ENCODE measurements at regions not wholly inside any gene's neighbourhood (a gene's known extent, or its start where the extent isn't known, plus 50 kb on each side); places are given as distances from the start of the nearest gene placed in this dataset.

- Histone ChIP-seq H3K4me1 (ENCODE audit: control insufficient read depth, insufficient read depth, low read length) (no peaks in the 10 kb centered on the region), H3K27ac (ENCODE audit: low read depth, low read length) (no peak overlapping the region), H3K9ac (ENCODE audit: extremely low read depth, low read length, poor library complexity, severe bottlenecking) (no peak overlapping the region), H3K4me3 (ENCODE audit: low read length) (no peak overlapping the region), H3K27me3 (ENCODE audit: control insufficient read depth, insufficient read depth, low read length, poor library complexity, severe bottlenecking) (no peaks in the 10 kb centered on the region), H3K9me3 (ENCODE audit: control insufficient read depth, low read length) (no peaks in the 10 kb centered on the region), H3K36me3 (ENCODE audit: control insufficient read depth, insufficient read depth, low read length) (no peaks in the 10 kb centered on the region)
- DNase-seq: no peak
- 97 to 100% methylated on average over 2 to 4 of the region's 4 CpGs for WGBS, 2 experiments (ENCODE audit: insufficient coverage in 1 of 2, insufficient read length in 1 of 2)
- Mint-ChIP-seq H3K4me3 (no peak overlapping the region), H3K36me3 (ENCODE audit: low read depth) (no peaks in the 10 kb centered on the region), H3K9me3 (no peaks in the 10 kb centered on the region), H3K27me3 (ENCODE audit: insufficient read depth) (no peaks in the 10 kb centered on the region), H3K27ac (no peak overlapping the region), H3K4me1 (peaks cover 12% of the 10 kb centered on the region)
- no peak for TF ChIP-seq CTCF (conservative IDR thresholded peaks at IDR 0.05)
Observed at GRCh38 chr11:127620671-127621070, 620.1 kb upstream of the KIRREL3 start.

GRCh38 chr11:127619946-127620345 is 619.4 kb upstream of the KIRREL3 start:
- no peaks in the 10 kb centered on the region for H3K36me3 Mint-ChIP-seq (ENCODE audit: low read depth)
- no peaks in the 10 kb centered on the region for H3K4me1 ChIP-seq (ENCODE audit: control insufficient read depth, insufficient read depth, low read length)
- no peaks in the 10 kb centered on the region for H3K36me3 ChIP-seq (ENCODE audit: control insufficient read depth, insufficient read depth, low read length)
- H3K9ac ChIP-seq (ENCODE audit: extremely low read depth, low read length, poor library complexity, severe bottlenecking): no peak overlapping the region
- no peak for TF ChIP-seq CTCF (conservative IDR thresholded peaks at IDR 0.05)
- H3K4me1 Mint-ChIP-seq: peaks cover 10% of the 10 kb centered on the region
- no peaks in the 10 kb centered on the region for H3K9me3 Mint-ChIP-seq
- 80 to 92% methylated on average over 4 to 5 of the region's 5 CpGs for WGBS, 2 experiments (ENCODE audit: insufficient coverage in 1 of 2, insufficient read length in 1 of 2)
- no peak overlapping the region for H3K27ac Mint-ChIP-seq
- DNase-seq: no peak
- H3K4me3 ChIP-seq (ENCODE audit: low read length): no peak overlapping the region
- no peak overlapping the region for H3K4me3 Mint-ChIP-seq
- no peaks in the 10 kb centered on the region for H3K27me3 Mint-ChIP-seq (ENCODE audit: insufficient read depth)
- no peaks in the 10 kb centered on the region for H3K9me3 ChIP-seq (ENCODE audit: control insufficient read depth, low read length)
- H3K27me3 ChIP-seq (ENCODE audit: control insufficient read depth, insufficient read depth, low read length, poor library complexity, severe bottlenecking): no peaks in the 10 kb centered on the region
- no peak overlapping the region for H3K27ac ChIP-seq (ENCODE audit: low read depth, low read length)

GRCh38 chr11:127618721-127619120 is 618.2 kb upstream of the KIRREL3 start:
- Mint-ChIP-seq H3K9me3 (no peaks in the 10 kb centered on the region), H3K27me3 (ENCODE audit: insufficient read depth) (no peaks in the 10 kb centered on the region), H3K4me3 (no peak overlapping the region), H3K36me3 (ENCODE audit: low read depth) (no peaks in the 10 kb centered on the region), H3K4me1 (peaks cover 4% of the 10 kb centered on the region), H3K27ac (no peak overlapping the region)
- H3K4me3 ChIP-seq (ENCODE audit: low read length): no peak overlapping the region
- H3K4me1 ChIP-seq (ENCODE audit: control insufficient read depth, insufficient read depth, low read length): no peaks in the 10 kb centered on the region
- H3K27ac ChIP-seq (ENCODE audit: low read depth, low read length): no peak overlapping the region
- H3K9ac ChIP-seq (ENCODE audit: extremely low read depth, low read length, poor library complexity, severe bottlenecking): no peak overlapping the region
- H3K36me3 ChIP-seq (ENCODE audit: control insufficient read depth, insufficient read depth, low read length): no peaks in the 10 kb centered on the region
- no peaks in the 10 kb centered on the region for H3K9me3 ChIP-seq (ENCODE audit: control insufficient read depth, low read length)
- no peaks in the 10 kb centered on the region for H3K27me3 ChIP-seq (ENCODE audit: control insufficient read depth, insufficient read depth, low read length, poor library complexity, severe bottlenecking)
- no peak for DNase-seq
- WGBS, 2 experiments (ENCODE audit: insufficient coverage in 1 of 2, insufficient read length in 1 of 2): 83 to 91% methylated on average over 1 of the region's 1 CpG
- no peak for TF ChIP-seq CTCF (conservative IDR thresholded peaks at IDR 0.05)
